HG03432 (cell line): ENCODE measurements at regions not wholly inside any gene's neighbourhood (a gene's known extent, or its start where the extent isn't known, plus 50 kb on each side); places are given as distances from the start of the nearest gene placed in this dataset.

ENCODE experiments used
- ATAC-seq: cut with Tn5 transposase; IDR thresholded peaks from one replicate; pipeline ENCODE4 v1.9.1; 2021; ENCODE audit warnings: mild to moderate bottlenecking, moderate library complexity; ENCODE audit not compliant: unreplicated experiment

- ATAC-seq: no peak
Observed at GRCh38 chr1:223486932-223487886, 94.0 kb downstream of the CCDC185 start.

- ATAC-seq: no peak
Observed at GRCh38 chr1:223487887-223488259, 94.7 kb downstream of the CCDC185 start.

DNA sequence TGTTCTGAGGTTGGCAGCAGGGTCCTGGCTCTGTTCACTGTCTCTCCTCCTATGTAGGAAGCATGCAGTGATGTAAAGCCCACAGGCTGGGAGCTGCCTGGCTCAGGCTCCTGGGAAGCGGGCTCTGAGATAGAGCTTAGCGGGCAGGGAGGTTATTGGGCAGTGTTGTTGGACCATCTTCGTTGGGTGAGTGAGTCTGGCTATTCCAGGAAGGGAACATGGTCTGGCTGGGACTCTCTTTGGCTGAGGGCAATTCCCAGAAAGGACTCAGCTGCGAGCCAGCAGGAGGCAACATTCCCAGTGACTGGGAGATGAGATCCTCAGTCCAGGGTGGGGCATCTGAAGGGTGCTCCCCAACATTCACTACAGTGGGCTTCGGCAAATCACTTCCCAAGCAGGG lies 96.2 kb downstream of the CCDC185 start:
- ATAC-seq: no peak

DNA sequence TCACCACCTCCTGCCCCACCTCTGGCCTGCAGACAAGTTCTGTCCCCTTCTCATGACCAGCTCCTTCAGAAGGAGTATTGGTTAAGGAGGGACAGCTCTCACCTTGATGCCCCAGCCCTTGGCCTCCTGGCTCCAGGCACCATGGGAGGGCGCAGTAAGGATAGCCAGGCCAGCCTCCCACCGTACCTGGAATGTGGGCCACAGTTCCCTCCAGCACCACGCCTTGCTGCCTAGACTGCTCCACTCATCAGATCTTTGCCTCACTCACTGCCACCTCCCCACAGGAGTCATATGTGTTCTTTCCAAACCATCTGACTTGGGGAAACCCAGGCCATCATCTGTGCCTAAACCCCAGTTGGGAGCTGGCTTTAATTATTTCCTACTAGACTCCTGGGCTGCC lies 97.0 kb downstream of the CCDC185 start:
- no peak for ATAC-seq
